ENCODE measurements at regions not wholly inside any gene's neighbourhood (a gene's known extent, or its start where the extent isn't known, plus 50 kb on each side); places are given as distances from the start of the nearest gene placed in this dataset.

- TF ChIP-seq CTCF (conservative IDR thresholded peaks at IDR 0.05), result no peak
- no peak for TF ChIP-seq EZH2 (IDR thresholded peaks at IDR 0.05; ENCODE audit: low read depth)
Observed at GRCh38 chr5:138631096-138631928, 56.1 kb upstream of the HSPA9 start.

All from PC-9 (cell line).